ENCODE measurements at regions not wholly inside any gene's neighbourhood (a gene's known extent, or its start where the extent isn't known, plus 50 kb on each side); places are given as distances from the start of the nearest gene placed in this dataset.

DNA sequence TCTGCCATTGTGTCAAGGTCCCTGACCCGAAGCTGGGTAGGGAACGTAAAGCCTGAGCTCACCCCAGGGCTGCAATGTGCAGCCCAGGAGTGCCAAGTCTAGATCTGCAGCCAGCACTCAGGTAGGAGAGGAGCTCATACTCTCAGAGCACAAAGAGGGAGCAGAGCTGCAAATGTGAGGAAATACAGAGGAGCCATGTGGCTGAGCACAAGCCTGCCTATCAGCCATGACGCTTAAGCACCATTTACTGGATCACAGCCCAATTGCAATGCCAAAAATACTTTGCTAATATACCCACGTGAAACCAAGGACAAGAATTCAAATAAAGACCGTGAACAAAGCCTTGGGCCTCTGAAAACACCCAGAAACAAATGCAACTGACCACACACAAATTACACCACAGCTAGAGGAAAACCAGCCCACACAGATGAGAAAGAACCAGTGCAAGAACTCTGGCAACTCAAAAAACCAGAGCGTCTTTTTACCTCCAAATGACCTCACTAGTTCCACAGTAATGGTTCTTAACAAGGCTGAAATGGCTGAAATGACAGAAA is 69.0 kb upstream of the HPF1 start:
- no peak overlapping the region for H3K4me3 ChIP-seq (ENCODE audit: low read length)
- Mint-ChIP-seq H3K9me3 (peaks cover 22% of the 10 kb centered on the region), H3K4me3 (no peak overlapping the region), H3K4me1 (no peaks in the 10 kb centered on the region), H3K27me3 (ENCODE audit: insufficient read depth) (no peaks in the 10 kb centered on the region), H3K36me3 (ENCODE audit: low read depth) (no peaks in the 10 kb centered on the region), H3K27ac (no peak overlapping the region)
- no peaks in the 10 kb centered on the region for H3K4me1 ChIP-seq (ENCODE audit: control insufficient read depth, insufficient read depth, low read length)
- TF ChIP-seq, protein P1, sequence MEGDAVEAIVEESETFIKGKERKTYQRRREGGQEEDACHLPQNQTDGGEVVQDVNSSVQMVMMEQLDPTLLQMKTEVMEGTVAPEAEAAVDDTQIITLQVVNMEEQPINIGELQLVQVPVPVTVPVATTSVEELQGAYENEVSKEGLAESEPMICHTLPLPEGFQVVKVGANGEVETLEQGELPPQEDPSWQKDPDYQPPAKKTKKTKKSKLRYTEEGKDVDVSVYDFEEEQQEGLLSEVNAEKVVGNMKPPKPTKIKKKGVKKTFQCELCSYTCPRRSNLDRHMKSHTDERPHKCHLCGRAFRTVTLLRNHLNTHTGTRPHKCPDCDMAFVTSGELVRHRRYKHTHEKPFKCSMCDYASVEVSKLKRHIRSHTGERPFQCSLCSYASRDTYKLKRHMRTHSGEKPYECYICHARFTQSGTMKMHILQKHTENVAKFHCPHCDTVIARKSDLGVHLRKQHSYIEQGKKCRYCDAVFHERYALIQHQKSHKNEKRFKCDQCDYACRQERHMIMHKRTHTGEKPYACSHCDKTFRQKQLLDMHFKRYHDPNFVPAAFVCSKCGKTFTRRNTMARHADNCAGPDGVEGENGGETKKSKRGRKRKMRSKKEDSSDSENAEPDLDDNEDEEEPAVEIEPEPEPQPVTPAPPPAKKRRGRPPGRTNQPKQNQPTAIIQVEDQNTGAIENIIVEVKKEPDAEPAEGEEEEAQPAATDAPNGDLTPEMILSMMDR (conservative IDR thresholded peaks at IDR 0.05), result no peak
- no peak overlapping the region for H3K27ac ChIP-seq (ENCODE audit: low read depth, low read length)
- H3K27me3 ChIP-seq (ENCODE audit: control insufficient read depth, insufficient read depth, low read length, poor library complexity, severe bottlenecking), result no peaks in the 10 kb centered on the region
- no peak for DNase-seq
- H3K9me3 ChIP-seq (ENCODE audit: control insufficient read depth, low read length), result no peaks in the 10 kb centered on the region
- WGBS, 2 experiments (ENCODE audit: insufficient coverage in 1 of 2, insufficient read length in 1 of 2), result 82 to 100% methylated on average over 3 to 6 of the region's 6 CpGs
- H3K36me3 ChIP-seq (ENCODE audit: control insufficient read depth, insufficient read depth, low read length), result no peaks in the 10 kb centered on the region
- H3K9ac ChIP-seq (ENCODE audit: extremely low read depth, low read length, poor library complexity, severe bottlenecking), result no peak overlapping the region

DNA sequence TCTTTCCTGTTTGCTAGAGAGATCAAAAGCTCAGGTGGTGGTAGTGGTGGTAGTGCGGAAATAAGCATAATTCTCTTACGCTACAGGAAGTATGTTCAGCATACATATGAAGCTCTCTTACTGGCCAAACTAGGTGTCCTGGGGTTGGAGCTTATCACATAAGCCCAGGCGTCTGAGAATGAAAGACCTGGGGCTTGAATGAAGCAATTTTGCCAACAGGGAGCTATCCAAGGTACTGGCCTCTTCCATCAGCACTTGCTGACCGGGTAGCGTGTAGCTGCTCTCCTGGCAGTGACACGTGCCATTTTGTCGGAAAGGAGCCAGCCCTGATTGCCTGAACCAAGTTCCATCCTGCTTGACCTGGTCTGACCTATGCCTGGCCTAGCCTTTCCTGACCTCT is 65.9 kb upstream of the HPF1 start:
- Histone ChIP-seq H3K27ac (ENCODE audit: low read depth, low read length) (no peak overlapping the region), H3K4me1 (ENCODE audit: control insufficient read depth, insufficient read depth, low read length) (no peaks in the 10 kb centered on the region), H3K9ac (ENCODE audit: extremely low read depth, low read length, poor library complexity, severe bottlenecking) (no peak overlapping the region), H3K36me3 (ENCODE audit: control insufficient read depth, insufficient read depth, low read length) (no peaks in the 10 kb centered on the region), H3K4me3 (ENCODE audit: low read length) (no peak overlapping the region), H3K9me3 (ENCODE audit: control insufficient read depth, low read length) (no peaks in the 10 kb centered on the region), H3K27me3 (ENCODE audit: control insufficient read depth, insufficient read depth, low read length, poor library complexity, severe bottlenecking) (no peaks in the 10 kb centered on the region)
- no peaks in the 10 kb centered on the region for H3K4me1 Mint-ChIP-seq
- H3K4me3 Mint-ChIP-seq, result no peak overlapping the region
- peaks cover 15% of the 10 kb centered on the region for H3K9me3 Mint-ChIP-seq
- H3K36me3 Mint-ChIP-seq (ENCODE audit: low read depth), result no peaks in the 10 kb centered on the region
- WGBS, 2 experiments (ENCODE audit: insufficient coverage in 1 of 2, insufficient read length in 1 of 2), result 43 to 60% methylated on average over 5 to 7 of the region's 7 CpGs
- TF ChIP-seq, protein P1 (conservative IDR thresholded peaks at IDR 0.05), result no peak
- peaks cover 2% of the 10 kb centered on the region for H3K27me3 Mint-ChIP-seq (ENCODE audit: insufficient read depth)
- no peak overlapping the region for H3K27ac Mint-ChIP-seq
- peak; percentile 91 for DNase-seq

DNA sequence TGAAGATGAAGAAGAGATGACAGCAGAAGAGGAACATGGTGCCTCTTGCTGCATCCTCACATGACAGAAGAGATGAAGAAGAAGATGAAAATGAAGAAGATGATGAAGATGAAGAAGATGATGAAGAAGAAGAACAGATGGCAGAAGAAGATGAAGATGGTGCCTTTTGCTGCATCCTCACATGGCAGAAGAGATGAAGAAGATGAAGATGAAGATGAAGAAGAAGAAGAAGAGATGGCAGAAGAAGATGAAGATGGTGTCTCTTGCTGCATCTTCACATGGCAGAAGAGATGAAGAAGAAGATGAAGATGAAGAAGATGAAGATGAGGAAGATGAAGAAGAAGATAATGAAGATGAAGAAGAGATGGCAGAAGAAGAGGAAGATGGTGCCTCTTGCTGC is 63.7 kb upstream of the HPF1 start:
- no peak for DNase-seq
- Histone ChIP-seq H3K36me3 (ENCODE audit: control insufficient read depth, insufficient read depth, low read length) (no peaks in the 10 kb centered on the region), H3K4me1 (ENCODE audit: control insufficient read depth, insufficient read depth, low read length) (no peaks in the 10 kb centered on the region), H3K9me3 (ENCODE audit: control insufficient read depth, low read length) (no peaks in the 10 kb centered on the region), H3K27ac (ENCODE audit: low read depth, low read length) (no peak overlapping the region), H3K9ac (ENCODE audit: extremely low read depth, low read length, poor library complexity, severe bottlenecking) (no peak overlapping the region), H3K4me3 (ENCODE audit: low read length) (no peak overlapping the region), H3K27me3 (ENCODE audit: control insufficient read depth, insufficient read depth, low read length, poor library complexity, severe bottlenecking) (no peaks in the 10 kb centered on the region)
- H3K4me3 Mint-ChIP-seq, result no peak overlapping the region
- peaks cover 2% of the 10 kb centered on the region for H3K27me3 Mint-ChIP-seq (ENCODE audit: insufficient read depth)
- no peaks in the 10 kb centered on the region for H3K4me1 Mint-ChIP-seq
- H3K9me3 Mint-ChIP-seq, result no peaks in the 10 kb centered on the region
- H3K27ac Mint-ChIP-seq, result no peak overlapping the region
- no peaks in the 10 kb centered on the region for H3K36me3 Mint-ChIP-seq (ENCODE audit: low read depth)
- TF ChIP-seq, protein P1 (conservative IDR thresholded peaks at IDR 0.05), result no peak

All from endodermal cell (in vitro differentiated cells).